ENCODE measurements at regions not wholly inside any gene's neighbourhood (a gene's known extent, or its start where the extent isn't known, plus 50 kb on each side); places are given as distances from the start of the nearest gene placed in this dataset.

DNA sequence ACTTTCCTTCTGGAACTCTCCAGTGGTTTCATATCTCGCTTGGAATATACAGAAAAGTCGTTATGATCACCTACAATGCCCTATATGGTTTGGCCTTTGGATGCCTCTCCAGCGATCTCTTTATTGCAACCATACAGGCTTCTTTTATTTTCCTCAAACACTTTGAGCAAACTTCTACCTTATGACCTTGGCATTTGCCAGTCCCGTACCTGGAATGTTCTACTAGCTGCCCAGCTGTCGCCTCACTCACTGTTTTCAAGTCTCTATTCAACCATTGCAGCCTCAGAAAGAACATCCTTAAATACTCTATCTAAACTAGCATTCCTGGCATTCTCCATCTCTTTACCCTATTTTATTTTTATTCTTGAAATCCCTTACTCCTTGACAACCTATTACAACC lies 50.4 kb upstream of the NEDD9 start:
- TF ChIP-seq POLR2A (IDR thresholded peaks at IDR 0.05) = no peak
- TF ChIP-seq POLR2AphosphoS5 (IDR thresholded peaks at IDR 0.05) = no peak
- TF ChIP-seq, protein P1, sequence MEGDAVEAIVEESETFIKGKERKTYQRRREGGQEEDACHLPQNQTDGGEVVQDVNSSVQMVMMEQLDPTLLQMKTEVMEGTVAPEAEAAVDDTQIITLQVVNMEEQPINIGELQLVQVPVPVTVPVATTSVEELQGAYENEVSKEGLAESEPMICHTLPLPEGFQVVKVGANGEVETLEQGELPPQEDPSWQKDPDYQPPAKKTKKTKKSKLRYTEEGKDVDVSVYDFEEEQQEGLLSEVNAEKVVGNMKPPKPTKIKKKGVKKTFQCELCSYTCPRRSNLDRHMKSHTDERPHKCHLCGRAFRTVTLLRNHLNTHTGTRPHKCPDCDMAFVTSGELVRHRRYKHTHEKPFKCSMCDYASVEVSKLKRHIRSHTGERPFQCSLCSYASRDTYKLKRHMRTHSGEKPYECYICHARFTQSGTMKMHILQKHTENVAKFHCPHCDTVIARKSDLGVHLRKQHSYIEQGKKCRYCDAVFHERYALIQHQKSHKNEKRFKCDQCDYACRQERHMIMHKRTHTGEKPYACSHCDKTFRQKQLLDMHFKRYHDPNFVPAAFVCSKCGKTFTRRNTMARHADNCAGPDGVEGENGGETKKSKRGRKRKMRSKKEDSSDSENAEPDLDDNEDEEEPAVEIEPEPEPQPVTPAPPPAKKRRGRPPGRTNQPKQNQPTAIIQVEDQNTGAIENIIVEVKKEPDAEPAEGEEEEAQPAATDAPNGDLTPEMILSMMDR (IDR thresholded peaks at IDR 0.05) = no peak

Measured in upper lobe of left lung (tissue), 4 donors.